Effector memory CD4-positive, alpha-beta T cell (primary cell): ENCODE measurements at regions not wholly inside any gene's neighbourhood (a gene's known extent, or its start where the extent isn't known, plus 50 kb on each side); places are given as distances from the start of the nearest gene placed in this dataset.

ENCODE experiments used
- DNase-seq, 3 donors: peaks; one replicate each; pipeline ENCODE4 v3.0.0-alpha.2; 2020
- H3K27ac ChIP-seq: 2 replicates; pipeline ENCODE4 v1.7.0; 2013; ENCODE audit warnings: mild to moderate bottlenecking, low read length, moderate library complexity; ENCODE audit not compliant: insufficient read depth, poor library complexity, severe bottlenecking
- H3K27me3 ChIP-seq: replicated peaks from 2 replicates; pipeline ENCODE4 v1.7.0; 2013; ENCODE audit warnings: mild to moderate bottlenecking, low read length; ENCODE audit not compliant: insufficient read depth, control insufficient read depth, poor library complexity, severe bottlenecking
- H3K36me3 ChIP-seq: 2 replicates; pipeline ENCODE4 v1.7.0; 2013; ENCODE audit warnings: mild to moderate bottlenecking, low read length, moderate library complexity; ENCODE audit not compliant: control insufficient read depth, insufficient read depth
- H3K4me1 ChIP-seq: 2 replicates; pipeline ENCODE4 v1.7.0; 2013; ENCODE audit warnings: low read length, mild to moderate bottlenecking; ENCODE audit not compliant: control insufficient read depth, insufficient read depth, poor library complexity, severe bottlenecking
- H3K4me3 ChIP-seq: 2 replicates; pipeline ENCODE4 v1.7.0; 2013; ENCODE audit warnings: low read length, low read depth, mild to moderate bottlenecking; ENCODE audit not compliant: insufficient read depth, poor library complexity, severe bottlenecking
- H3K9me3 ChIP-seq: 2 replicates; pipeline ENCODE4 v1.7.0; 2013; ENCODE audit warnings: mild to moderate bottlenecking, low read length, moderate library complexity; ENCODE audit not compliant: control insufficient read depth

GRCh38 chr18:59823596-59824195 lies 76.1 kb upstream of the PMAIP1 start:
- Histone ChIP-seq H3K9me3 (no peaks in the 10 kb centered on the region), H3K27me3 (no peaks in the 10 kb centered on the region), H3K27ac (no peak overlapping the region), H3K4me1 (no peaks in the 10 kb centered on the region), H3K36me3 (no peaks in the 10 kb centered on the region), H3K4me3 (no peak overlapping the region)
- DNase-seq = no peak

- DNase-seq = no peak
- Histone ChIP-seq H3K9me3 (no peaks in the 10 kb centered on the region), H3K27me3 (no peaks in the 10 kb centered on the region), H3K36me3 (no peaks in the 10 kb centered on the region), H3K4me1 (no peaks in the 10 kb centered on the region), H3K27ac (no peak overlapping the region), H3K4me3 (no peak overlapping the region)
Measured at GRCh38 chr18:59822612-59823550, 76.9 kb upstream of the PMAIP1 start.

GRCh38 chr18:59821983-59822382 lies 77.8 kb upstream of the PMAIP1 start:
- H3K36me3 ChIP-seq = no peaks in the 10 kb centered on the region
- no peak for DNase-seq
- H3K4me3 ChIP-seq = no peak overlapping the region
- no peaks in the 10 kb centered on the region for H3K9me3 ChIP-seq
- H3K27me3 ChIP-seq = no peaks in the 10 kb centered on the region
- H3K27ac ChIP-seq = no peak overlapping the region
- no peaks in the 10 kb centered on the region for H3K4me1 ChIP-seq

DNA sequence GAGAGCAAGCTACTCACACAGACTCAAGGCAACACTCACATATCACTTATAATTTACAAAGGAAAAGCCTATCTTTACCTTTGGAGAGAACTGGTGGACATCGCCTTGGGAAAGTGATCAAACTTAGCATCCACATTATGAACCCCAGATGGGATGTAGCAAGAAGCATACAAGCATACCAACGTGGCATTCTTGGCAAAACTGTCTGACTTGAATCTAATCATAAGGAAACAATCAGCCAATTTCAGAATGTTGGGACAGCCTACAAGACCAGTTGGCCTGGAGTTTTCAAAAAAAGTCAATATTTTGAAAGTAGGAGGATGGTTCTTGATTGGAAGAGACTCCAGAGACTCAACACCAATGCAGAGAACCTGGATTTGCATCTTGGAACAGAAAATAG lies 79.1 kb upstream of the PMAIP1 start:
- Histone ChIP-seq H3K27me3 (no peaks in the 10 kb centered on the region), H3K4me3 (no peak overlapping the region), H3K4me1 (no peaks in the 10 kb centered on the region), H3K36me3 (no peaks in the 10 kb centered on the region), H3K27ac (no peak overlapping the region), H3K9me3 (no peaks in the 10 kb centered on the region)
- no peak for DNase-seq

GRCh38 chr18:59818769-59819168 lies 81.0 kb upstream of the PMAIP1 start:
- no peaks in the 10 kb centered on the region for H3K9me3 ChIP-seq
- H3K4me3 ChIP-seq = no peak overlapping the region
- no peaks in the 10 kb centered on the region for H3K27me3 ChIP-seq
- no peaks in the 10 kb centered on the region for H3K36me3 ChIP-seq
- no peak for DNase-seq
- no peaks in the 10 kb centered on the region for H3K4me1 ChIP-seq
- no peak overlapping the region for H3K27ac ChIP-seq

- Histone ChIP-seq H3K27ac (no peak overlapping the region), H3K27me3 (no peaks in the 10 kb centered on the region), H3K4me1 (no peaks in the 10 kb centered on the region), H3K36me3 (no peaks in the 10 kb centered on the region), H3K4me3 (no peak overlapping the region), H3K9me3 (no peaks in the 10 kb centered on the region)
- no peak for DNase-seq
Measured at GRCh38 chr18:59814891-59815290, 84.9 kb upstream of the PMAIP1 start.

DNA sequence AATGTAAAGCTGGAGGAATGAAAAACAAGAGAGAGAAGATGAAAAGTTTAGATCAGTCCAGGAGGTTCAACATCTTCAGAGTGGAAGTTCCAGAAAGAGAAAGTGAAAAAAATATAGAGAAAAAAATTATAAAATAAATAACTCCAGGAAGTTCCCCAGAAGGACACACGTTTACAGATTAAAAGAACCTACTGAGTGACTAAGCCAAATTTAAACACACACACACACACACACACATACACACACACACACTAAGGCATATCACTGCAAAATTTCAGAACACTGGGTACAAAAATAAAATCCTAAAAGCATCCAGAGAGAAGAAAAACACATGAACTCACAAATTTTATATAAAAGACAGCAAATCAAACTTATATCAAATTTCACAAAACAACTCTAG lies 85.9 kb upstream of the PMAIP1 start:
- Histone ChIP-seq H3K4me3 (no peak overlapping the region), H3K4me1 (no peaks in the 10 kb centered on the region), H3K27ac (no peak overlapping the region), H3K27me3 (no peaks in the 10 kb centered on the region), H3K9me3 (no peaks in the 10 kb centered on the region), H3K36me3 (no peaks in the 10 kb centered on the region)
- no peak for DNase-seq

GRCh38 chr18:59810735-59811520 lies 88.9 kb upstream of the PMAIP1 start:
- no peak for DNase-seq
- no peaks in the 10 kb centered on the region for H3K27me3 ChIP-seq
- H3K9me3 ChIP-seq = no peaks in the 10 kb centered on the region

GRCh38 chr18:59810183-59810582 lies 89.6 kb upstream of the PMAIP1 start:
- Histone ChIP-seq H3K36me3 (no peaks in the 10 kb centered on the region), H3K27me3 (no peaks in the 10 kb centered on the region), H3K27ac (no peak overlapping the region), H3K4me3 (no peak overlapping the region), H3K4me1 (no peaks in the 10 kb centered on the region), H3K9me3 (no peaks in the 10 kb centered on the region)
- DNase-seq = no peak

More at GRCh38 chr18:59810735-59811520, 88.9 kb upstream of the PMAIP1 start:
- no peak overlapping the region for H3K27ac ChIP-seq
- no peak overlapping the region for H3K4me3 ChIP-seq
- H3K4me1 ChIP-seq = no peaks in the 10 kb centered on the region
- no peaks in the 10 kb centered on the region for H3K36me3 ChIP-seq

DNA sequence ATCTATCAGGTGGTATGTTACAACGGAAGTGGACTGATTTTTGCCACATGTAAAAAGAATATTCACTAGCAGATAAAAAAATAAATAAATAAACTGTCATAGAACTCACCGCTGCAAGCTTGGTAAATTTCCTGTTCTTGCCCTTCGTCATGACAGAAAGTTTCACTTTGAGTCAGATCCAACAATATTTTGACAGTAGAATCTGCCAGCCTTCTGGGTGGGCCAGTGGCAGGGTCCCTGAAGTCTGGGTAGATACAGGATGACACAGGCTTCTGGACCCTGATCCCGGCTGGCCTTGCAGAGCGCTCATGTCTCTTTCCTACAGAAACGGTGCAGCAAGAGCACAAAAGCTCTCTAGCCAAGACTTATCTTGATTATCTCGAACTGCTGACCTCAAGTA lies 97.8 kb upstream of the PMAIP1 start:
- no peak overlapping the region for H3K27ac ChIP-seq
- H3K4me1 ChIP-seq = no peaks in the 10 kb centered on the region
- no peaks in the 10 kb centered on the region for H3K27me3 ChIP-seq
- no peaks in the 10 kb centered on the region for H3K36me3 ChIP-seq
- H3K4me3 ChIP-seq = no peak overlapping the region
- no peaks in the 10 kb centered on the region for H3K9me3 ChIP-seq
- DNase-seq = no peak
